GM18520 (cell line): ENCODE measurements at regions not wholly inside any gene's neighbourhood (a gene's known extent, or its start where the extent isn't known, plus 50 kb on each side); places are given as distances from the start of the nearest gene placed in this dataset.
"Not testable (repeated sequence)": the region's sequence is repeated elsewhere in the genome, so short reads cannot be mapped to it uniquely, and the experiment has no call there.

Experiments
- ATAC-seq: cut with Tn5 transposase; IDR thresholded peaks from one replicate; pipeline ENCODE4 v1.9.1; 2021; ENCODE audit not compliant: unreplicated experiment

DNA sequence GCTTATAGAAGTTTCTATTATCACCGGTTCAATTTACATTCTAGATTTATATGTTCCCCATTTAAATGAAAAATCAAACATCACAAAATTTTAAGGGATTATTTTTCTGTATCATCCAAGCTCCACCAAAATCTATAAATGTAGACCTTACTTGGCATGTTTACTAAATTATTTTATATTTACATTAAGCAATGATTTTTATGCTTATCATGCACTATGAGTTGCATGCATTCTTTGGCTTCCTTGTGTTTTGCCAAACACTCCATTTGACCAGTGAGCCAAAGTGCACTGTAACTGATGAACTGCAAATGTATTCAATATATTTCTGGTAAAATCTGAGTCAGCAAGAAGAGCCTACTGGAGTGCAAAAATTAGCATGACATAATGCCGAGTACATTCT lies 595.5 kb upstream of the PCDH7 start:
- not testable (repeated sequence) for ATAC-seq

DNA sequence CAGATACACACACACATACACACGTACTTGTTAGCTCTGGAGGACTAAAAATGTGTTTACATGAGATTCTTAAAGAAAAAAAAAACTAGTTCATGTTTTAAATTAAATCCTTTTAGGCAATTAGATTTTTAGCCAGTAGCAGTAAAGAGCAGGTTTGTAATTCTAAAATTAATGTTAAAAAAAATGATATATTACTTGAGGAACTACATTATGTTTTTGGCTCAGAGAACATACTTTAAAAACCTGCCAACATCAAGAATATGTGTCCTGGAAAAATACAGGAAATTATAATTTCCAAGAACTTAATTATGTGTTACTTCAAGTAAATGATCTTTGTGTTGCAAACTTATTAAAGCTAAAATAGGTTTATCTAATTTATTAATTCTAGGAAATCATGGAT lies 594.3 kb upstream of the PCDH7 start:
- no peak for ATAC-seq

DNA sequence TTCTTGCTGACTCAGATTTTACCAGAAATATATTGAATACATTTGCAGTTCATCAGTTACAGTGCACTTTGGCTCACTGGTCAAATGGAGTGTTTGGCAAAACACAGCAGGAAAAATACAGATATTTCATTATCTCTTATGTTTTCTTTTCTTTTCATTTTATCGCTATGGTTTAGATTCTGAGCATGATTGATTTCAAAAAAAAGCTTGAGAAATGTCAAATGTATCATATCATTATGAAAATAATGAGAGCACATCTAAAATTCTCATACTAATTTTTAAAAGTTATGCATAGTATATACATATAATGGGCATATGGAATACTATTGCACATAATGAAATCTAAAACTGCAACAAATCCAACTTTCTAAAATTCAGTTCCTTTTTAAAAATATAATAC lies 593.8 kb upstream of the PCDH7 start:
- ATAC-seq = no peak

DNA sequence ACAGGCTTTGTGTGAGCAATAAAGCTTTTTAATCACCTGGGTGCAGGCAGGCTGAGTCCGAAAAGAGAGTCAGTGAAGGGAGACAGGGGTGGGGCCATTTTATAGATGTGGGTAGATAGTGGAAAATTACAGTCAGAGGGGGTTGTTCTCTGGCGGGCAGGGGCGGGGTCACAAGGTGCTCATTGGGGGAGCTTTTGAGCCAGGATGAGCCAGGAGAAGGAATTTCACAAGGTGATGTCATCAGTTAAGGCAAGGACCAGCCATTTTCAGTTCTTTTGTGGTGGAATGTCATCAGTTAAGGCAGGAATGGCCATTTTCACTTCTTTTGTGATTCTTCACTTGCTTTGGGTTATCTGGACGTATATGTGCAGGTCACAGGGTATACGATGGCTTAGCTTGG lies 571.3 kb upstream of the PCDH7 start:
- not testable (repeated sequence) for ATAC-seq

DNA sequence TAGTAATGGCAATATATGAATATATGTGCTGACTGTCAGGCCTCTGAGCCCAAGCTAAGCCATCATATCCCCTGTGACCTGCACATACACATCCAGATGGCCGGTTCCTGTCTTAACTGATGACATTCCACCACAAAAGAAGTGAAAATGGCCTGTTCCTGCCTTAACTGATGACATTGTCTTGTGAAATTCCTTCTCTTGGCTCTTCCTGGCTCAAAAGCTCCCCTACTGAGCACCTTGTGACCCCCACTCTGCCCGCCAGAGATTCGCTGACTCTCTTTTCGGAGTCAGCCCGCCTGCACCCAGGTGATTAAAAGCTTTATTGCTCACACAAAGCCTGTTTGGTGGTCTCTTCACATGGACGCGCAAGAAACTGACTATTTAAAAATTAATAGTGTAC lies 570.6 kb upstream of the PCDH7 start:
- not testable (repeated sequence) for ATAC-seq

DNA sequence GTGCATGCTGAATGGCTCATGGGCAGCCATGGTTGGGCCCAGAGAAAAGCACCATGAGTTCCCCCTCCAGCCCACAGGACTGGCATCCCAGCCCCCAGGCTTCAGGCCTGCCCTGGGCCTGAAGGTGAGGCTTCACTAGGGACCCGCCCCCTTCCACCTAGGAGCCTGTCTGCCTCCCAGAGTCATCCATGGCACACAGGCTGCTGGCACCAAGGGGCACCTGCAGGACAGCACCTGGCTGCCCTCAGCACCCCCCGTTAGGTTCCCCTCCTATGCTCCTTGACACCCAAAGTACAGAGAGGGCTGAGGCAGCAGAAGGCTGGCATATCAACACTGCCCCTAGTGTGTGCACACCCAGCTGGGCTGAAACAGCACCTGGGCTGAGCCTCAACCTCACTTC lies 566.7 kb upstream of the PCDH7 start:
- ATAC-seq = no peak

DNA sequence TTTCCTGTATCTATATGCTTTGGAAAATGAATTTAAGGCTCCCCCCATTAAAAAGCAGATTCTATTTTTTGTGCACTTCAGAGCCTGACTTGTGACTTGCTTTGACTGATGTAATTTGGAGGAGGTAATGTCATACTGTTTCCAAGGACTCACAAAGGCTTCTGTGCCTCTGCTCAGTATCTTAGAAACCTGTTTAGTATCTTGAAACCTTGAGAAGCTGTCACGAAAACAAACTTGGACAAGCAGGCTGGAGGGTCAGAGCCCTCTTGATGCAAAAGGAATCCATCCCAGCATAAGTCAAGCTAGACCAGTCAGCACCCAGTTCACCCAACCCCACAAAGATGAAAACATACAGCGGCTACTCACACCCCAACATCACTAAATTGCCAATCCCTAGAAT lies 560.0 kb upstream of the PCDH7 start:
- ATAC-seq = no peak

DNA sequence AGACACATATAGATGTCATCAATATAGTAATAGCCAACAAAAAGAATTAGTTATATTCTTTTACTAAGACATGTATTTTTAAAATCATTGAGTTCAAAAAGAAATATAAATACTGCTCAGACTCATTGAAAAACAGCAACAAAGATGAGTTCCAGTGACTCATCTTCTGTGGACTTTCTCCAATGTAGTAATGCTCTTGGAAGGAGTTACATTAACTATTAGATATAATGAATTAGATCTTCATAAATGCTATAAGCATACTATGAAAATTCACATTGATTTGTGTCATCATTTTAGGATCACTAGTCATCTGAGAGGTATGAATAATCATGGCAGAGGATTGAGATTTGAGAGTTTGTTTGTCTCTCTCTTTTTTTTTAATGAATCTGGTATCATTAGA lies 547.8 kb upstream of the PCDH7 start:
- no peak for ATAC-seq

DNA sequence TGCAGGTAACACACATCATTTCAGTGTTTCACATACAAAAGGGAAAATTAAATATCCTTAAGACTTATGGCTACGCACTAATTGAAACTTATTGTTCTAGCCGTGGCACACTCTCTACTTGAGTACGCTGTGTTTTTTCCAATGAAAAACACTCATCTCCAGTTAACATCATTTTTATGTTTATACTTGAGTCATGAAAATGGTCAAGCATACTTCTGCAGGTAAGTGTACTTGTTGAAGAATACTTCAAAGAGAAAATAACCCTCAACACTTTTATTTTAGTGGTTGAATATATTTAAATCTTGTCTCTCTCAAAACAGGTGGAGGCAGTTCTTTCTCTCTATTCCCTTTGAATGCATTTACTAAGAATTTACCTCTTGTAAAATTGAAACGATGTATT lies 538.7 kb upstream of the PCDH7 start:
- ATAC-seq = no peak

DNA sequence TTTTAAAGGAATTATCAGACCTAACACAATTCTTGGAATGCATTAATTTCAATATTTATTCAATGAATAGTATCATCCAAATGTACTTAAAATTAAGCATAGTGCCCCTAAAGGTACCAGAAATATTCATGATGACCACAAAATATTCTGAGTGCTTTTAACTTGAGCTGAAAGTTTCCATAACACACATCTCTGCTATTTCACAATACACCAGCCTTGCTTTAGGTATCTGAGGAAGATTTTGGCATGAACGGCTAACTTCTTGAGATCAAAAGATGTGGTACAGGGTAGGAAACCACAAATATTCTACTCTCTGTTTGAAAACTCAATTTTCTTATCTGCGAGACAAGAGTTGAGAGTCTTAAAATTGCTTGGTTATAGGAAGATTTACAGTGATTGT lies 538.3 kb upstream of the PCDH7 start:
- no peak for ATAC-seq

DNA sequence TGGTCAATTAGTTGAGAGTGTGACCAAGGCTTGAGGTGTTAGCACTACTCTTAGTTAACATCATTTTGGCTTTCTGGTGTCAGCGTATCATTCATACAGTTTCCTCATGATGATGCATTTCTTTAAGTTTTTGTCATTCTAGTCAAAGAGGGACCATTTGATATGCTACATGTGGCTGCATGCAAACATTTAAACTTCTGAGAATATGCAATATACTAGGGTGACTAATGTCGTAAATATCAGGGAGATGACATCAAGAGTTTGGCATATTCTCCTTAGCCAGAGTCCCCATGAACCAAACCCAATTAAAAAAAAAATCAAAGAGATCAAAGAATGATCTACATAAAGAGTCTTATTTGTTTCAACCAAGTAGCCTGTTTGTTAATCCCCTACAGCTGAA lies 537.4 kb upstream of the PCDH7 start:
- no peak for ATAC-seq

DNA sequence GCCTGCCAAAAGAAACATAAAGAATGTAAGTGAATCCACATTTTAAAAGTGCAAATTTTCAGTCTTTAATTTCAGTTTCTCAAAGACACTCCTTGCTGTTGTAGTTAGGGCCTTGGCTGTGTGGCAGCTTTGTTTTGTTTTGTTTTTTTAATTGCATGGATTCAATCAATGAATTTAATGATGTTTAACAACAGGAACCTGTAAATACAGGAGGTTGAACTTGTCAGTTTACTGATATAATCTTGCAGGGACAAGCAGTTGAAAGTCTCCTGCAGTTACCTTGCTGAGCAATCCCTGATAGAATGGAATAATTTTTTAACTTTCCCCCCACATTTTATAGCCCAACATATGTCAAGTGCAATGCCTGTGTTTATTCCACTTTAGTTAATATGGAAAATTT lies 528.3 kb upstream of the PCDH7 start:
- ATAC-seq = no peak

DNA sequence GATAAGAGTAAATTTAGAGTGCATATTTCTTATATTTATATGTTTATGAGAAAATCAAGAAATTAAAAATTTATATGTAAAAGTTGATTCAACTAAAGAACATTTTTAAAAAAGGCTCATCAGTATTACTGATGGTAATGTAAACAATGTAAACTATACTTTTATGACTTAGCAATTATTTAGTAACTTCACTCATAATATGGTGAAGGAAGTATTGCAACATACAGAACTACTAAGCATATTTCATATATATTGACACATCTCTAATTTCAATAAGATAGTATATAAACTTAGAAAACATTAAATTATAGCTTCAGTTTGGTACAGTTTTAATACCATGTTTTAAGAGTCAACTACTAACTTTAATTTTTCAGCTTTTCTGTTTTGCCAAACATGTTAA lies 512.8 kb upstream of the PCDH7 start:
- no peak for ATAC-seq

DNA sequence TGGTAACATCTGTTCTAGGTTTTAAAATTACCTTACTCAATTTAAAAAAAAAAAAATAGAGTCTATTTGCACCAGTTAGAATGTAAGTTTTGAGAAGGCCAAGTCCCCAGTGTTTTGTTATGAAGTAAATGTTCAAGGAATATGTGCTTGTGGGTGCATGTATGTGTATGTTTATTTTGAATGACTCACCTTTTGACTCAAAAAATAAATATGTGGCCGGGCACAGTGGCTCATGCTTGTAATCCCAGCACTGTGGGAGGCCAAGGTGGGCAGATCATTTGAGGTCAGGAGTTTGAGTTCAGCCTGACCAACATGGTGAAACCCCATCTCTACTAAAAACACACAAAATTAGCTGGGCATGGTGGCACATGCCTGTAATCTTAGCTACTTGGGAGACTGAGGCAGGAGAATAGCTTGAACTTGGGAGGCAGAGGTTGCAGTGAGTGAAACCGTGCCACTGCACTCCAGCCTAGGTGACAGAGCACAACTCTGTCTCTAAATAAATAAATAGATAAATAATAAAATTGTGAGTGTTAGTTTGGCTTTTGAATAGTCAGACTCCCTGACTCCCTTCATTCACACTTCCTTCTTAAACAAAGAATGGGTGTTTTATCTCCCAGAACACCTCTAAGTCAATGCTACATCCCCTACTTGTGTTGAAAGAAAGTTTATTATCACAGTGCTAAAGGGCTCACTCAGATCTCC lies 511.3 kb upstream of the PCDH7 start:
- ATAC-seq = no peak

DNA sequence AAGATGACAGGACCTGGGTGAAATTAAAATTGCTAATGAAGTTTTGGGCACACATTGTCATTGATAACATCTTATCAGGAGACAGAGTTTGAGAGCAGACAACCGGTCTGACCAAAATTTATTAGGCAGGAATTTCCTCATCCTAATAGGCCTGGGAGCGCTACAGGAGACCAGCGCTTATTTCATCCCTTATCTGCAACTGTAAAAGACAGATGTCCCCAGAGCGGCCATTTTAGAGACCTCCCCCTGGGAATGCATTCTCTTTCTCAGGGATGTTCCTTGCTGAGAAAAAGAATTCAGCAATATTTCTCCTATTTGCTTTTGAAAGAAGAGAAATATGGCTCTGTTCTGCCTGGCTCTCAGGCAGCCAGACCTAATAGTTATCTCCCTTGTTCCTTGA lies 504.2 kb upstream of the PCDH7 start:
- not testable (repeated sequence) for ATAC-seq

DNA sequence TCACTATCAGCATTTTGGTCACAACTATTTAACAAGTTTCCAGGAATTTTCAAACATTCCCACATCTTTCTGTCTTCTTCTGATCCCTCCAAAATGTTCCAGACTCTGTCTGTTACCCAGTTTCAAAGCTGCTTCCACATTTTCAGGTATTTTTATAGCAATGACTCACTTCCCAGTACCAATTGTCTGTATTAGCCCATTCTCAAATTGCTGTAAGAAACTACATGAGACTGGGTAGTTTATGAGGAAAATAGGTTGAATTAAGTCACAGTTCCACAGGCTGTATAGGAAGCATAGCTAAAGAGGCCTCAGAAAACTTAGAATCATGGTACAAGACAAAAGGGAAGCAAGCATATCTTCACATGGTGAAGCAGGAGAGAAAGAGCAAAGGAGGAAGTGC lies 475.0 kb upstream of the PCDH7 start:
- ATAC-seq = no peak

DNA sequence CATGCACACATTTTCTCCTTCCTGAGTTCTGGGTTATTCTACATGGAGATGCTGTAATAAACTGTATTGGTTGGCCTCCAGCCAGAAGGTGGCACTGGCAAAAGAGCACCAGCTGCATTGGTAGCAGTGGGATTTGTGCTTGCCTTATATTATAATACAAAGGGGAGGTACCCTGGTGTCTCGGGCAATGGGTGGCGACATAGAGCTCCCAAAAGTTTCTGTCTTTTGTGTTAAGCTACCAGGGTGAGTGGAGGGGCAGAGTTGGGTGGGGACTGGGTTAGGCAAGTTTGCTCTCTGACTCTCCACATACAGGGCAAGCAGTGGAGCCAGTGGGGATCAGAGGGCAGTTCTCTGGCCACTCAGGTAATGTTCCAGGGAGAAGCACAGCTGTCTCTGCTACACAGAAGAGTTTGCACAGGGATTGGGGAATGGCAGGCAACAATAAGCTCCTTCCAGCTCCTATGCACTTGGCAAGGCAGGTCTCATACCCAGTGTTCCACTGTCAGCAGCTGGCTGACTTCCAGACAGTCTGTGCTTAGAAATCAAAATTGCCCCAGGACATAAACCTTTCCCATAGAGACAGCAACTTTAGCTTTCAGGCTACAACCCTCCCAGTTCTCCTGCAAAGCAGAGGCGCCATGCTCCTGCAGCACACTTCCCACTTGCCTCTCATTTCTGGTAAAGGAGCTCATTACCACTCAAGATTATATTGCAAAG lies 463.9 kb upstream of the PCDH7 start:
- ATAC-seq = no peak

DNA sequence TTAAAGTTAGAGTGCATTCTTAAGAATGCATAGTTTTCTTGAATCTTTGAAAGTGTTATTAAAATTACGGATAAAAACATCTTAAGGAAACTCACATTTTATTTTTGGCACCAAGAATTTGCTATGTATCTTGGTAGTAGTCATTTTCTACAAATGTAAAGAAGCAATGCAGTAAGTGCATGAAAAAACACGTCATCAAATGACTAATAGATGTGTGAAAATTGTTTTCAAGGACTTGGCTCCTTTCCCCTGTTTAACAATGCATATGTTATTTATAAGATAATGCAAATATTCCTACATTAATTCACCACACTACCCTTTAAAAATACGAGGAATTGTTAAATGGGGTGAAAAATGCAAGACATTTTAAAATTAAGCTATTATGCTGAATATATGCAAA lies 461.2 kb upstream of the PCDH7 start:
- ATAC-seq = no peak

DNA sequence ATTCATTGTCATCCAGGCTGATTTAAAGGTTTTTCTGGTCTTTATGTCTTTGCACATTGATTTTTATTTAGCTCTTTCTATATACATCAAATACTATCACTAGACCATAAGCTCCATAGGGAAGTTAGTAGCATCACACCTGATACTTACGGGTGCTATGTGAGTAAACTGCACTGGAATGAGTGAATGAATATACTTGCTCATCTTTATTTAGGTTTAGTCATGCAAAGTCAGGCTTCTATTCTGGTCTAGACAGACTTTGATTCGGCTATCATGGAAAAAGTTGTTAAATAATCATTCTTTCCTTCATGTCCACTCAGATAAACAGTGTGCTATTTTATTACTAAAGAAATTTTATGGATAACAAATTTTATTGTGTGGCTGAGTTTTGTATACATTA lies 457.8 kb upstream of the PCDH7 start:
- no peak for ATAC-seq

DNA sequence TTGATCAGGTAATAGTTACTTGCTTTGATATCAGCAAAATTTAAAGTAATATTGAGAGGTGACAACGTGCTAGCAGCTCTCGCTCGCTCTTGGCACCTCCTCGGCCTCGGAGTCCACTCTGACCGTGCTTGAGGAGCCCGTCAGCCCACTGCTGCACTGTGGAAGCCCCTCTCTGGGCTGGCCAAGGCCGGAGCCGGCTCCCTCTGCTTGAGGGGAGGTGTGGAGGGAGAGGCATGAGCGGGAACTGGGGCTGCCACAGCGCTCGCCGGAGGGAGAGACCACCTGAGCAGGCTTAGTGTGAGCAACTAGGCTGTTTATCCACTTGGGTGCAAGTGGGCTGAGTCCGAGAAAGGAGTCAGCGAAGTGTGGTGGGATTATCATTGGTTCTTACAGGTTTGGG lies 455.7 kb upstream of the PCDH7 start:
- no peak for ATAC-seq

DNA sequence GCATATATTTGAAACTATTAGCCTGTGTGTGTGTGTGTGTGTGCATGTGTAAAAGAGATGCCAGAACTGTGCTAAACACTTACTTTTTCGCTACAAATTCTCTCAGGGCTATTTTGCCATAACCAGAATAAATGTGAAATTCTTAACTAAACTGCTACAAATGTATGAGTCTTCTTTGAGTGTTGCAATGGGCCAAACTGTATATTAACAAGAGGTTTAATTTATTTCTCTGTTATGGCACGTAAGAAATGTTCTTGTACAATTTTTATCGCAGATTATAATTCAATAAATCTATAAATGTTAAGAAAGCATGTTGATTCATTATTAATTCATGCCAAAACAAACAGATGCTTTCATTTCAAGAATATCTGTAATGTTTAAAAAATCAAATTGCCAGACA lies 454.5 kb upstream of the PCDH7 start:
- no peak for ATAC-seq

DNA sequence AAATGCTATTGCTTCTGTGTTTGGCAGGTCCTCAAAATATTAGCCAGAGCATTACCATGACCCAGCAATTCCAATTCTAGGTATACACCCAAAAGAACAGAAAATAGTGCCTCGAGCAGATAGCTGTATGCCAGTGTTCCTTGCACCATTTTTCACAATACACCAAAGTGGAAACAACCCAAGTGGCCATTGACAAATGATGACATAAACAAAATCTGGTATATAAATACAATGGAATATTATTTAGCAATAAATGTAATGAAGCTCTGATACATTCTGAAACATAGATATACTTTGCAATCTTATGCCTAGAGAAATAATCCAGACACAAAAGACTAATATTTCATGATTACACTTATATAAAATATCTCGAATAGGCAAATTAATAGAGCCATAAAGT lies 451.8 kb upstream of the PCDH7 start:
- no peak for ATAC-seq

DNA sequence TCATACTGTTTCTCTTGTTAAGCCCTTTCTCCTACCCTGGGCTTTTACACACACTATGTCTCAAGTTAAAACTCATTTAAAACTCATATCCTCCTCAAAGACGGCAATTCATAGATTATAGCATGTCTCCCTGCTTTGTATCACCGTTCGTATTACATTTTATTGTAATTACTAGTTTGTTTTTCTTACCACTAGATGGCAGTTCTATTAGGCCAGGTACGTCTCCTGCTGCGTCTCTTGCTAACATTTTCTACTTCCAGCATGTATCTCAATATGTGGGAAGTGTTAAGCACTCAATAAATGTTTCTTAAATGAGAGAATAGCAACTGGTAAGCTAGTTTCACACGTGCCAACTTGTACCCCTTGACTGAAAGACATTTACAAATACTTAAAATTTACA lies 450.3 kb upstream of the PCDH7 start:
- no peak for ATAC-seq
